Lower leg skin (tissue), 3 donors: ENCODE measurements at regions not wholly inside any gene's neighbourhood (a gene's known extent, or its start where the extent isn't known, plus 50 kb on each side); places are given as distances from the start of the nearest gene placed in this dataset.

Source experiments
- CTCF ChIP-seq, 3 donors: fragments of 450-650 bp; IDR thresholded peaks; one replicate each; pipeline ENCODE4 v1.5.1; 2016; ENCODE audit warnings: antibody characterized with exemption in 3 of 3, mild to moderate bottlenecking in 3 of 3, moderate library complexity in 2 of 3
- POLR2A ChIP-seq, 2 donors: fragments of 450-650 bp; IDR thresholded peaks; one replicate each; pipeline ENCODE4 v1.6.1; 2016 to 2017; ENCODE audit warnings: antibody characterized with exemption in 2 of 2, mild to moderate bottlenecking in 1 of 2, moderate library complexity in 1 of 2

DNA sequence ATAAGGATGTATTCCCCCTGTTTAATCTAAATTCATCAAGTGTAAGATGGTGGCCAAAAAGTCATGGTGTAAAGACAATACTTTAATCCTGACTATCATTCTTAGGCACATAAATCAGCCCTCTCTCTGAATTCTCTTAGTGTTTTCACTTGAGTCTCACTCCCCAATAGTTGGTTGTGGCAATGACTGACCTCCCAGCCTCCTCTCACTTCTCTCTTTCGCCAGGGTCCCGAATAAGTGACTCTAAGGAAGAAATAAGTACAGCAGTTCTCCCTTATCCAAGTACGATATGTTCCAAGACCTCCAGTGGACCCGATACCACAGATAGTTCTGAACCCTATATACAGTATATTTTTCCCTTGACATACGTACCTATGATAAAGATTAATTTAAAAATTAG lies 335.3 kb downstream of the MAF start:
- TF ChIP-seq POLR2A (IDR thresholded peaks at IDR 0.05) (no peak), CTCF (IDR thresholded peaks at IDR 0.05) (no peak)
